Gastrocnemius medialis (tissue), 4 donors: ENCODE measurements at regions not wholly inside any gene's neighbourhood (a gene's known extent, or its start where the extent isn't known, plus 50 kb on each side); places are given as distances from the start of the nearest gene placed in this dataset.

Experiments used
- ATAC-seq, 2 donors: fragments of 150-250 bp; one replicate each; pipeline ENCODE4 v1.9.1; 2016
- DNase-seq, 2 donors: peaks; one replicate each; pipeline ENCODE4 v3.0.0-alpha.2; 2019
- H3K27ac ChIP-seq, 4 donors: fragments of 200-600 bp; sonication (generic); 1 replicate in 1 of 4; 2 replicates in 3 of 4; pipeline ENCODE4 v1.5.1; 2016 to 2018; ENCODE audit warnings: mild to moderate bottlenecking in 2 of 4, moderate library complexity in 1 of 4
- H3K27me3 ChIP-seq, 3 donors: fragments of 200-600 bp; sonication (generic) in 2 of 3; 1 replicate in 1 of 3; 2 replicates in 2 of 3; pipeline versions ENCODE4 v1.5.1 to v1.6.0; 2016 to 2019; ENCODE audit warnings: mild to moderate bottlenecking in 1 of 3, moderate library complexity in 1 of 3
- H3K36me3 ChIP-seq, 2 donors: fragments of 200-600 bp; sonication (generic) in 1 of 2; one replicate each; pipeline ENCODE4 v1.5.1; 2017 to 2018
- H3K4me1 ChIP-seq, 2 donors: fragments of 200-600 bp; sonication (generic) in 1 of 2; one replicate each; pipeline ENCODE4 v1.5.1; 2016 to 2017; ENCODE audit warnings: mild to moderate bottlenecking in 2 of 2
- H3K4me3 ChIP-seq, 4 donors: fragments of 200-600 bp; sonication (generic) in 3 of 4; 1 replicate in 1 of 4; 2 replicates in 3 of 4; pipeline ENCODE4 v1.5.1; 2016 to 2019; ENCODE audit warnings: mild to moderate bottlenecking in 2 of 4
- H3K9me3 ChIP-seq, 3 donors: fragments of 200-600 bp; sonication (generic) in 2 of 3; 1 replicate in 1 of 3; 2 replicates in 2 of 3; pipeline ENCODE4 v1.5.1; 2016 to 2019
- POLR2A ChIP-seq, 2 donors: fragments of 450-650 bp; IDR thresholded peaks; one replicate each; pipeline ENCODE4 v1.6.1; 2017; ENCODE audit warnings: antibody characterized with exemption in 2 of 2, mild to moderate bottlenecking in 2 of 2, moderate library complexity in 2 of 2
- in situ Hi-C, 4 donors: fragments of 200-750 bp; cut with MboI; loops; one replicate each; pipeline versions ENCODE4 v1.15.0 to v1.8.0; 2017; ENCODE audit warnings: low sequenced_read_pairs in 4 of 4
- intact Hi-C: fragments of 100-400 bp; cut with DNase I; formaldehyde crosslinking; loops from one replicate; pipeline ENCODE4 v1.15.1; 2023; ENCODE audit warnings: low total_unique reads
- TF ChIP-seq, protein P1 (sequence below), 5 experiments: fragments of 450-650 bp in 3 of 5; fragments of 200-600 bp in 2 of 5; sonication (generic) in 2 of 5; IDR thresholded peaks in 4 of 5; conservative IDR thresholded peaks in 1 of 5; 1 replicate in 4 of 5; 2 replicates in 1 of 5; pipeline ENCODE4 v1.5.1; 2016 to 2019; ENCODE audit warnings: antibody characterized with exemption in 5 of 5, mild to moderate bottlenecking in 3 of 5, moderate library complexity in 3 of 5

DNA sequence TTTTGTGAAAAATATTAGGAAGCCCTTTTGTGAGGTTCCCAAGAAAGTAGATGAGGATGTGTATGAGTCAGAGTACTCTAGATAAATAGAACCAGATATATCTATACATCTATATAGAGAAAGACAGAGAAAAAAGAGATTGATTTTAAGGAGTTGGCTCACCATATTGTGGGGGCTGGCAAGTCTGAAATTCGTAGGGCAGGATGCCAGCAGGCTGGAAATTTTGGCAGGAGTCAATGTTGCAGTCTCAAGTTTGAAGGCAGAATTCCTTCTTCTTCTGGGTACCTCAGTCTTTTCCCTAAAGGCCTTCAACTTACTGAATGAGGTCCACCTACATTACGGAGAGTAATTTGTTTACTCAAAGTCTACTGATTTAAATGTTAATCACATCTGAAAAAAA, 65.3 kb upstream of the SAMD3 start:
- Histone ChIP-seq H3K9me3 (no peaks in the 10 kb centered on the region), H3K4me1 (no peaks in the 10 kb centered on the region), H3K4me3 (no peak overlapping the region), H3K27ac (no peak overlapping the region), H3K36me3 (no peaks in the 10 kb centered on the region), H3K27me3 (no peaks in the 10 kb centered on the region)
- intact Hi-C loops (no loop called here), in situ Hi-C loops (no loop called here)
- no peak for DNase-seq
- no peak for ATAC-seq
- TF ChIP-seq POLR2A (IDR thresholded peaks at IDR 0.05): no peak
- TF ChIP-seq, protein P1, sequence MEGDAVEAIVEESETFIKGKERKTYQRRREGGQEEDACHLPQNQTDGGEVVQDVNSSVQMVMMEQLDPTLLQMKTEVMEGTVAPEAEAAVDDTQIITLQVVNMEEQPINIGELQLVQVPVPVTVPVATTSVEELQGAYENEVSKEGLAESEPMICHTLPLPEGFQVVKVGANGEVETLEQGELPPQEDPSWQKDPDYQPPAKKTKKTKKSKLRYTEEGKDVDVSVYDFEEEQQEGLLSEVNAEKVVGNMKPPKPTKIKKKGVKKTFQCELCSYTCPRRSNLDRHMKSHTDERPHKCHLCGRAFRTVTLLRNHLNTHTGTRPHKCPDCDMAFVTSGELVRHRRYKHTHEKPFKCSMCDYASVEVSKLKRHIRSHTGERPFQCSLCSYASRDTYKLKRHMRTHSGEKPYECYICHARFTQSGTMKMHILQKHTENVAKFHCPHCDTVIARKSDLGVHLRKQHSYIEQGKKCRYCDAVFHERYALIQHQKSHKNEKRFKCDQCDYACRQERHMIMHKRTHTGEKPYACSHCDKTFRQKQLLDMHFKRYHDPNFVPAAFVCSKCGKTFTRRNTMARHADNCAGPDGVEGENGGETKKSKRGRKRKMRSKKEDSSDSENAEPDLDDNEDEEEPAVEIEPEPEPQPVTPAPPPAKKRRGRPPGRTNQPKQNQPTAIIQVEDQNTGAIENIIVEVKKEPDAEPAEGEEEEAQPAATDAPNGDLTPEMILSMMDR (IDR thresholded peaks at IDR 0.05 in 4 of 5, conservative IDR thresholded peaks at IDR 0.05 in 1 of 5): no peak

DNA sequence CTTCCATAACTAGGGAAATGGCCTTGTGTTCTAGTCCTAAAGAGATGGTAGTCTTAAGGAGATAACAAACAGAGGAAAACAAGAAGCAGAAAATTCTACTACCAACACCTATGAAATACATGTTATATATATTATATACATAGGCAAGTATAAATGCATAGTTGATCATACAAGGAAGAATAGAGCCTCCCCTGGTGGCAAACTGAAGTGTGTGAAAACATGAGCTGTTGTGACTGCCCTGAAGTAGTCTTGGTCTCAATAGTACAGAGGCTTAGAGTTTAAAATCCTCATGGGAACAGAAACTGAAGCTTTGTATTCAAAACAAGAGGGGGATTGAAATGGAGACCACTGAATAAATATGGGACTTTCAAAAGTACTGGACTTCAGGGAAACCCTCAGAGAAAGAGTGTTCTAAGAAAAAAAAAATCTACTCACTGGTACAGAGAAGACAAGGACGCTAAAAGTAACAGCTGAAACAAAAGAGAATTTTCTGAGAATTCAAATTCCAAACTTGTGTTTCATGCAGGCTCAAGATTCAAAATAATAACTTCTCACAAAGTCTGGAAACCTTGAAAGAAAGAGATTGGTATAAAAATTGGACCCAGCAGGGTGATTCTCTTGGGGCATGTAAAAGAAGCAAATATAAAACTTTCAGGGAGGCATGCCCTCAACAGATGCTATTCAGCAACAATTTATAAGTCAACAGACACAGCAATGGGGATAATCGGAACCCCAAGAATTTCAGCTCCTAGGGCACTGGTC, 59.7 kb upstream of the SAMD3 start:
- Histone ChIP-seq H3K36me3 (no peaks in the 10 kb centered on the region), H3K9me3 (no peaks in the 10 kb centered on the region), H3K27ac (no peak overlapping the region), H3K27me3 (no peaks in the 10 kb centered on the region), H3K4me1 (no peaks in the 10 kb centered on the region), H3K4me3 (no peak overlapping the region)
- DNase-seq (no peak), ATAC-seq (no peak)
- in situ Hi-C loops (no loop called here), intact Hi-C loops (no loop called here)
- no peak for TF ChIP-seq POLR2A (IDR thresholded peaks at IDR 0.05)
- TF ChIP-seq, protein P1 (IDR thresholded peaks at IDR 0.05 in 4 of 5, conservative IDR thresholded peaks at IDR 0.05 in 1 of 5): no peak

- no peaks in the 10 kb centered on the region for H3K4me1 ChIP-seq
- H3K9me3 ChIP-seq: no peaks in the 10 kb centered on the region
- no peaks in the 10 kb centered on the region for H3K27me3 ChIP-seq
- in situ Hi-C loops: no loop called here
- DNase-seq: no peak
- ATAC-seq: no peak
- no peak overlapping the region for H3K27ac ChIP-seq
- intact Hi-C loops: no loop called here
- no peak for TF ChIP-seq POLR2A (IDR thresholded peaks at IDR 0.05)
- TF ChIP-seq, protein P1 (IDR thresholded peaks at IDR 0.05 in 4 of 5, conservative IDR thresholded peaks at IDR 0.05 in 1 of 5): no peak
- no peak overlapping the region for H3K4me3 ChIP-seq
- H3K36me3 ChIP-seq: no peaks in the 10 kb centered on the region
Observed at GRCh38 chr6:130276507-130276906, 53.8 kb upstream of the SAMD3 start.

GRCh38 chr6:130274007-130274406, 51.3 kb upstream of the SAMD3 start:
- Histone ChIP-seq H3K27me3 (no peaks in the 10 kb centered on the region), H3K36me3 (no peaks in the 10 kb centered on the region), H3K27ac (no peak overlapping the region), H3K4me3 (no peak overlapping the region), H3K4me1 (no peaks in the 10 kb centered on the region), H3K9me3 (no peaks in the 10 kb centered on the region)
- no peak for TF ChIP-seq POLR2A (IDR thresholded peaks at IDR 0.05)
- TF ChIP-seq, protein P1 (IDR thresholded peaks at IDR 0.05 in 4 of 5, conservative IDR thresholded peaks at IDR 0.05 in 1 of 5): no peak
- in situ Hi-C loops (no loop called here), intact Hi-C loops (no loop called here)
- no peak for ATAC-seq
- no peak for DNase-seq
